ENCODE measurements at regions not wholly inside any gene's neighbourhood (a gene's known extent, or its start where the extent isn't known, plus 50 kb on each side); places are given as distances from the start of the nearest gene placed in this dataset.

GRCh38 chr10:28147706-28148105 lies 148.8 kb upstream of the ODAD2 start:
- TF ChIP-seq CTCF (IDR thresholded peaks at IDR 0.05; ENCODE audit: low read depth, low read length), result no peak
- no peak for TF ChIP-seq EZH2phosphoT487 (IDR thresholded peaks at IDR 0.05; ENCODE audit: low read depth)
